ENCODE measurements at regions not wholly inside any gene's neighbourhood (a gene's known extent, or its start where the extent isn't known, plus 50 kb on each side); places are given as distances from the start of the nearest gene placed in this dataset.

GRCh38 chr6:71766796-71767195, 119.6 kb upstream of the RIMS1 start:
- H4K8ac ChIP-seq (replicated peaks; ENCODE audit: insufficient read length, low read depth, low read length), result no peak overlapping the region
- H3K9me3 Mint-ChIP-seq, result no peaks in the 10 kb centered on the region
- H2BK120ac ChIP-seq (ENCODE audit: low read depth, low read length, poor library complexity, severe bottlenecking), result no peak overlapping the region
- no peak overlapping the region for H3K9ac ChIP-seq (ENCODE audit: extremely low read depth, insufficient read length, low read length)
- TF ChIP-seq, protein P1, sequence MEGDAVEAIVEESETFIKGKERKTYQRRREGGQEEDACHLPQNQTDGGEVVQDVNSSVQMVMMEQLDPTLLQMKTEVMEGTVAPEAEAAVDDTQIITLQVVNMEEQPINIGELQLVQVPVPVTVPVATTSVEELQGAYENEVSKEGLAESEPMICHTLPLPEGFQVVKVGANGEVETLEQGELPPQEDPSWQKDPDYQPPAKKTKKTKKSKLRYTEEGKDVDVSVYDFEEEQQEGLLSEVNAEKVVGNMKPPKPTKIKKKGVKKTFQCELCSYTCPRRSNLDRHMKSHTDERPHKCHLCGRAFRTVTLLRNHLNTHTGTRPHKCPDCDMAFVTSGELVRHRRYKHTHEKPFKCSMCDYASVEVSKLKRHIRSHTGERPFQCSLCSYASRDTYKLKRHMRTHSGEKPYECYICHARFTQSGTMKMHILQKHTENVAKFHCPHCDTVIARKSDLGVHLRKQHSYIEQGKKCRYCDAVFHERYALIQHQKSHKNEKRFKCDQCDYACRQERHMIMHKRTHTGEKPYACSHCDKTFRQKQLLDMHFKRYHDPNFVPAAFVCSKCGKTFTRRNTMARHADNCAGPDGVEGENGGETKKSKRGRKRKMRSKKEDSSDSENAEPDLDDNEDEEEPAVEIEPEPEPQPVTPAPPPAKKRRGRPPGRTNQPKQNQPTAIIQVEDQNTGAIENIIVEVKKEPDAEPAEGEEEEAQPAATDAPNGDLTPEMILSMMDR (conservative IDR thresholded peaks at IDR 0.05), result no peak
- no peak overlapping the region for H3K27ac ChIP-seq (ENCODE audit: insufficient read length, low read depth, low read length)
- WGBS (ENCODE audit: extremely low coverage, insufficient read length, low lambda C conversion rate), result no CpG with 5 or more reads among the region's 3 CpGs
- no peak overlapping the region for H4K5ac ChIP-seq (ENCODE audit: insufficient read length, low read depth, low read length)
- no peak overlapping the region for H3K27ac Mint-ChIP-seq
- H3K36me3 Mint-ChIP-seq (ENCODE audit: insufficient read depth in 1 of 3, low read depth in 3 of 3), result no peaks in the 10 kb centered on the region
- no peak overlapping the region for H3K14ac ChIP-seq (ENCODE audit: insufficient read depth, low read length)
- H2BK15ac ChIP-seq (ENCODE audit: low read depth, low read length), result no peak overlapping the region
- no peak overlapping the region for H2BK20ac ChIP-seq (ENCODE audit: low read depth, low read length, poor library complexity, severe bottlenecking)
- no peak overlapping the region for H3K56ac ChIP-seq (ENCODE audit: insufficient read length, low read depth, low read length)
- DNase-seq, result no peak
- H2BK12ac ChIP-seq (ENCODE audit: insufficient read length, low read depth, low read length), result no peak overlapping the region
- no peaks in the 10 kb centered on the region for H3K4me1 Mint-ChIP-seq
- H3K23me2 ChIP-seq (ENCODE audit: insufficient read length, low read depth, low read length, poor library complexity, severe bottlenecking), result no peaks in the 10 kb centered on the region
- H3K4ac ChIP-seq (ENCODE audit: low read depth, low read length), result no peak overlapping the region
- H3K4me2 ChIP-seq (ENCODE audit: insufficient read depth, insufficient read length, low read length), result no peak overlapping the region
- H3K9me3 ChIP-seq (ENCODE audit: control insufficient read depth, low read depth, low read length), result no peaks in the 10 kb centered on the region
- H2BK5ac ChIP-seq (ENCODE audit: insufficient read length, low read length), result no peak overlapping the region
- no peaks in the 10 kb centered on the region for H3K79me2 ChIP-seq (ENCODE audit: insufficient read depth, low read length)
- no peaks in the 10 kb centered on the region for H4K20me1 ChIP-seq (ENCODE audit: control insufficient read depth, insufficient read depth, insufficient read length)
- no peak overlapping the region for H2AFZ ChIP-seq (ENCODE audit: low read length)
- no peaks in the 10 kb centered on the region for H3K27me3 ChIP-seq (ENCODE audit: insufficient read depth, low read length)
- no peaks in the 10 kb centered on the region for H3K27me3 Mint-ChIP-seq (ENCODE audit: low read depth)
- H3T11ph ChIP-seq (ENCODE audit: low read length), result no peak overlapping the region
- no peaks in the 10 kb centered on the region for H3K79me1 ChIP-seq (ENCODE audit: insufficient read depth, low read depth, low read length, poor library complexity, severe bottlenecking)
- H4K91ac ChIP-seq (ENCODE audit: insufficient read length, low read depth, low read length), result no peak overlapping the region
- no peak overlapping the region for H3K23ac ChIP-seq (ENCODE audit: insufficient read length, low read depth, low read length)
- no peak overlapping the region for H3K18ac ChIP-seq (ENCODE audit: insufficient read length, low read depth, low read length)
- no peak overlapping the region for H2AK5ac ChIP-seq (ENCODE audit: insufficient read length, low read length)
- H3K4me3 Mint-ChIP-seq, result no peak overlapping the region
- no peaks in the 10 kb centered on the region for H3K4me1 ChIP-seq (ENCODE audit: insufficient read depth, low read length)
